H9 (cell line): ENCODE measurements at regions not wholly inside any gene's neighbourhood (a gene's known extent, or its start where the extent isn't known, plus 50 kb on each side); places are given as distances from the start of the nearest gene placed in this dataset.

Experiments used
- DNase-seq: peaks from one replicate; pipeline ENCODE4 v3.0.0-alpha.2; 2017
- H2AFZ ChIP-seq: one replicate; pipeline ENCODE4 v1.6.1; 2013; ENCODE audit warnings: mild to moderate bottlenecking, low read length, control low read depth, moderate library complexity
- H2AK5ac ChIP-seq: 2 replicates; pipeline ENCODE4 v1.6.1; 2013; ENCODE audit warnings: low read length, control low read depth, mixed read lengths; ENCODE audit not compliant: insufficient read length
- H2BK120ac ChIP-seq: one replicate; pipeline ENCODE4 v1.6.1; 2013; ENCODE audit warnings: low read depth, mild to moderate bottlenecking, low read length, control low read depth, inconsistent platforms; ENCODE audit not compliant: poor library complexity, severe bottlenecking
- H2BK12ac ChIP-seq: 2 replicates; pipeline ENCODE4 v1.6.1; 2013; ENCODE audit warnings: low read length, control low read depth, mixed read lengths, low read depth; ENCODE audit not compliant: insufficient read length
- H2BK15ac ChIP-seq: 2 replicates; pipeline ENCODE4 v1.6.1; 2013; ENCODE audit warnings: low read depth, low read length, control low read depth
- H2BK20ac ChIP-seq: one replicate; pipeline ENCODE4 v1.6.1; 2013; ENCODE audit warnings: low read depth, mild to moderate bottlenecking, low read length, control low read depth, inconsistent platforms; ENCODE audit not compliant: poor library complexity, severe bottlenecking
- H2BK5ac ChIP-seq: 2 replicates; pipeline ENCODE4 v1.6.1; 2013; ENCODE audit warnings: low read length, control low read depth, mixed read lengths; ENCODE audit not compliant: insufficient read length
- H3K14ac ChIP-seq: 2 replicates; pipeline ENCODE4 v1.6.1; 2013; ENCODE audit warnings: low read length, control low read depth; ENCODE audit not compliant: insufficient read depth
- H3K18ac ChIP-seq: 2 replicates; pipeline ENCODE4 v1.6.1; 2013; ENCODE audit warnings: low read depth, mild to moderate bottlenecking, mixed read lengths, low read length, control low read depth; ENCODE audit not compliant: insufficient read length
- H3K23ac ChIP-seq: 2 replicates; pipeline ENCODE4 v1.6.1; 2013; ENCODE audit warnings: low read length, control low read depth, mixed read lengths, low read depth; ENCODE audit not compliant: insufficient read length
- H3K23me2 ChIP-seq: 2 replicates; pipeline ENCODE4 v1.6.1; 2013; ENCODE audit warnings: low read depth, mild to moderate bottlenecking, mixed read lengths, low read length, control low read depth; ENCODE audit not compliant: insufficient read length, poor library complexity, severe bottlenecking
- H3K27ac ChIP-seq: 2 replicates; pipeline ENCODE4 v1.5.1; 2013; ENCODE audit warnings: low read length, control low read depth, mixed read lengths, low read depth; ENCODE audit not compliant: insufficient read length
- H3K27me3 ChIP-seq: 2 replicates; pipeline ENCODE4 v1.6.1; 2013; ENCODE audit warnings: low read length, control low read depth, inconsistent platforms; ENCODE audit not compliant: insufficient read depth
- H3K4ac ChIP-seq: 2 replicates; pipeline ENCODE4 v1.6.1; 2013; ENCODE audit warnings: low read depth, mild to moderate bottlenecking, control low read depth, inconsistent platforms, low read length, moderate library complexity
- H3K4me1 ChIP-seq: 2 replicates; pipeline ENCODE4 v1.6.1; 2013; ENCODE audit warnings: low read length, control low read depth, inconsistent platforms; ENCODE audit not compliant: insufficient read depth
- H3K4me2 ChIP-seq: 2 replicates; pipeline ENCODE4 v1.6.1; 2013; ENCODE audit warnings: low read length, control low read depth, mixed read lengths; ENCODE audit not compliant: insufficient read length, insufficient read depth
- H3K56ac ChIP-seq: 2 replicates; pipeline ENCODE4 v1.6.1; 2013; ENCODE audit warnings: low read depth, mild to moderate bottlenecking, mixed read lengths, low read length, control low read depth; ENCODE audit not compliant: insufficient read length
- H3K79me1 ChIP-seq: 2 replicates; pipeline ENCODE4 v1.6.1; 2013; ENCODE audit warnings: low read depth, mild to moderate bottlenecking, moderate library complexity, low read length, control low read depth, inconsistent platforms; ENCODE audit not compliant: insufficient read depth, poor library complexity, severe bottlenecking
- H3K79me2 ChIP-seq: 2 replicates; pipeline ENCODE4 v1.6.1; 2013; ENCODE audit warnings: low read length, control low read depth, inconsistent platforms; ENCODE audit not compliant: insufficient read depth
- H3K9ac ChIP-seq: 2 replicates; pipeline ENCODE4 v1.6.1; 2013; ENCODE audit warnings: low read length, control low read depth, mixed read lengths; ENCODE audit not compliant: insufficient read length; ENCODE audit errors: extremely low read depth
- H3K9me3 ChIP-seq: one replicate; pipeline ENCODE4 v1.6.1; 2013; ENCODE audit warnings: low read depth, low read length, inconsistent platforms; ENCODE audit not compliant: control insufficient read depth
- H3T11ph ChIP-seq: one replicate; pipeline ENCODE4 v1.6.1; 2013; ENCODE audit warnings: mild to moderate bottlenecking, low read length, control low read depth, inconsistent platforms
- H4K20me1 ChIP-seq: one replicate; pipeline ENCODE4 v1.6.1; 2013; ENCODE audit not compliant: control insufficient read depth, insufficient read length, insufficient read depth
- H4K5ac ChIP-seq: 2 replicates; pipeline ENCODE4 v1.6.1; 2013; ENCODE audit warnings: low read depth, mild to moderate bottlenecking, mixed read lengths, low read length, control low read depth; ENCODE audit not compliant: insufficient read length
- H4K8ac ChIP-seq: replicated peaks from 2 replicates; pipeline ENCODE4 v1.6.1; 2013; ENCODE audit warnings: low read length, control low read depth, mixed read lengths, low read depth; ENCODE audit not compliant: insufficient read length
- H4K91ac ChIP-seq: 2 replicates; pipeline ENCODE4 v1.6.1; 2013; ENCODE audit warnings: low read depth, mild to moderate bottlenecking, moderate library complexity, mixed read lengths, low read length, control low read depth; ENCODE audit not compliant: insufficient read length
- H3K27ac Mint-ChIP-seq, 3 experiments: 2 replicates in 2 of 3; 3 replicates in 1 of 3; pipeline ENCODE4 v1.8.0; 2020 to 2021; ENCODE audit warnings: mixed read lengths in 3 of 3, mild to moderate bottlenecking in 1 of 3, moderate library complexity in 1 of 3
- H3K27me3 Mint-ChIP-seq: 2 replicates; pipeline ENCODE4 v1.8.0; 2021; ENCODE audit warnings: low read depth, mild to moderate bottlenecking, moderate library complexity, mixed read lengths
- H3K36me3 Mint-ChIP-seq, 3 experiments: 2 replicates in 2 of 3; 3 replicates in 1 of 3; pipeline ENCODE4 v1.8.0; 2020 to 2021; ENCODE audit warnings: low read depth in 3 of 3, mixed read lengths in 3 of 3; ENCODE audit not compliant: insufficient read depth in 1 of 3
- H3K4me1 Mint-ChIP-seq, 2 experiments: 2 replicates each; pipeline ENCODE4 v1.8.0; 2020; ENCODE audit warnings: mixed read lengths in 2 of 2
- H3K4me3 Mint-ChIP-seq, 2 experiments: 2 replicates in 1 of 2; 3 replicates in 1 of 2; pipeline ENCODE4 v1.8.0; 2020 to 2021; ENCODE audit warnings: mild to moderate bottlenecking in 2 of 2, mixed read lengths in 2 of 2, moderate library complexity in 1 of 2
- H3K9me3 Mint-ChIP-seq, 2 experiments: 2 replicates in 1 of 2; 3 replicates in 1 of 2; pipeline ENCODE4 v1.8.0; 2020; ENCODE audit warnings: mild to moderate bottlenecking in 2 of 2, mixed read lengths in 2 of 2, moderate library complexity in 1 of 2
- CTCF ChIP-seq: fragments of 200-600 bp; sonication (generic); conservative IDR thresholded peaks from 3 replicates; pipeline ENCODE4 v1.8.0; 2021; ENCODE audit warnings: antibody characterized with exemption, mild to moderate bottlenecking
- WGBS: extraction: QIAGEN DNeasy Blood & Tissue Kit; methylation state at CpG from one replicate; pipeline ENCODE4 v1.1.7; 2013; ENCODE audit warnings: missing lambda C conversion rate, low lambda C conversion rate, mixed read lengths; ENCODE audit not compliant: insufficient read length; ENCODE audit errors: extremely low coverage; 5-methylcytosine and 5-hydroxymethylcytosine counted together

- H3K9ac ChIP-seq: no peak overlapping the region
- no CpG with 5 or more reads among the region's 6 CpGs for WGBS
- H3K4ac ChIP-seq: no peak overlapping the region
- H4K91ac ChIP-seq: no peak overlapping the region
- H3K9me3 ChIP-seq: no peaks in the 10 kb centered on the region
- H3K4me3 Mint-ChIP-seq: no peak overlapping the region
- no peak overlapping the region for H3K27ac Mint-ChIP-seq
- H3K56ac ChIP-seq: no peak overlapping the region
- H3K14ac ChIP-seq: no peak overlapping the region
- H4K20me1 ChIP-seq: no peaks in the 10 kb centered on the region
- H4K5ac ChIP-seq: no peak overlapping the region
- TF ChIP-seq CTCF: peak; percentile 44; the same call in 2 of the 3 replicates
- H3K79me1 ChIP-seq: no peaks in the 10 kb centered on the region
- no peak overlapping the region for H2AK5ac ChIP-seq
- no peaks in the 10 kb centered on the region for H3K27me3 ChIP-seq
- no peak overlapping the region for H3K23ac ChIP-seq
- no peak overlapping the region for H2BK12ac ChIP-seq
- H3K27me3 Mint-ChIP-seq: no peaks in the 10 kb centered on the region; the same call in 1 of the 2 replicates
- H3K9me3 Mint-ChIP-seq: no peaks in the 10 kb centered on the region
- no peak overlapping the region for H3K4me2 ChIP-seq
- H4K8ac ChIP-seq: no peak overlapping the region
- no peak overlapping the region for H2BK120ac ChIP-seq
- no peak for DNase-seq
- no peaks in the 10 kb centered on the region for H3K36me3 Mint-ChIP-seq
- no peaks in the 10 kb centered on the region for H3K79me2 ChIP-seq
- H3K23me2 ChIP-seq: no peaks in the 10 kb centered on the region
- peaks cover 0 to 9% of the 10 kb centered on the region in 2 experiments; a peak in 2 of 4 replicates for H3K4me1 Mint-ChIP-seq
- H3K4me1 ChIP-seq: no peaks in the 10 kb centered on the region
- no peak overlapping the region for H3K18ac ChIP-seq
- H2BK20ac ChIP-seq: no peak overlapping the region
- H3T11ph ChIP-seq: no peak overlapping the region
- H2BK5ac ChIP-seq: no peak overlapping the region
- no peak overlapping the region for H2BK15ac ChIP-seq
- H2AFZ ChIP-seq: no peak overlapping the region
- no peak overlapping the region for H3K27ac ChIP-seq
Observed at GRCh38 chr6:156590482-156590881, 186.7 kb upstream of the ARID1B start.
